GM12878 (cell line): ENCODE measurements at regions not wholly inside any gene's neighbourhood (a gene's known extent, or its start where the extent isn't known, plus 50 kb on each side); places are given as distances from the start of the nearest gene placed in this dataset.

Experiments
- ATAC-seq: fragments of 200-7000 bp; cut with Tn5 transposase; 3 replicates; pipeline ENCODE4 v1.9.1; 2020; ENCODE audit warnings: mild to moderate bottlenecking, moderate library complexity
- BruUV-seq: library from RNA; stranded (reverse); fragments of 400-500 nt; replicated peaks from 2 replicates; lab custom pipeline; 2021; lab: Mats Ljungman, UMichigan
- CTCF ChIA-PET: fragments of 300-600 bp; sonication (Branson Sonifier 250); formaldehyde crosslinking; extraction: SDS; loops from one replicate; lab custom pipeline; 2021; ENCODE audit warnings: inconsistent platforms; lab: Yijun Ruan, JAX
- POLR2A ChIA-PET: fragments of 350-600 bp; formaldehyde crosslinking; extraction: SDS; loops from one replicate; lab custom pipeline; 2021; ENCODE audit warnings: inconsistent platforms; lab: Charles Lee
- RAD21 ChIA-PET: fragments of 300-600 bp; sonication (Branson Sonifier 250); formaldehyde crosslinking; loops from one replicate; lab custom pipeline; 2023; ENCODE audit warnings: antibody characterized with exemption; ENCODE audit not compliant: unreplicated experiment; lab: Charles Lee
- SMC1A ChIA-PET: fragments of 300-600 bp; sonication (Branson Sonifier 250); formaldehyde crosslinking; loops from one replicate; lab custom pipeline; 2023; ENCODE audit not compliant: unreplicated experiment, uncharacterized antibody; lab: Charles Lee
- DNase-seq: peaks from one replicate; pipeline ENCODE4 v3.0.0-alpha.2; 2011; ENCODE audit warnings: low read depth, low spot score
- FAIRE-seq: peaks from 3 replicates; lab custom pipeline; 2011; peaks lifted over from hg19 to GRCh38; lab: Jason Lieb, UNC
- H2AFZ ChIP-seq: 2 replicates; pipeline ENCODE4 v1.6.0; 2011; ENCODE audit warnings: low read depth, low read length, control low read depth; ENCODE audit not compliant: control insufficient read depth
- H3K27ac ChIP-seq: 2 replicates; pipeline ENCODE4 v1.5.1; 2011; ENCODE audit warnings: control low read depth; ENCODE audit not compliant: control insufficient read depth, insufficient read depth
- H3K27me3 ChIP-seq, 2 experiments: replicated peaks in 1 of 2; 2 replicates each; pipeline versions ENCODE4 v1.6.0 to v1.6.1; 2011; ENCODE audit warnings: low read length in 1 of 2; ENCODE audit not compliant: control insufficient read depth in 2 of 2, insufficient read depth in 2 of 2
- H3K36me3 ChIP-seq, 2 experiments: 2 replicates each; pipeline ENCODE4 v1.5.1; 2011; ENCODE audit warnings: low read length in 1 of 2; ENCODE audit not compliant: control insufficient read depth in 2 of 2, insufficient read depth in 2 of 2
- H3K4me1 ChIP-seq: 2 replicates; pipeline ENCODE4 v1.6.1; 2011; ENCODE audit warnings: mild to moderate bottlenecking, low read length, moderate library complexity, mixed read lengths; ENCODE audit not compliant: control insufficient read depth, insufficient read depth
- H3K4me2 ChIP-seq: 2 replicates; pipeline ENCODE4 v1.6.0; 2011; ENCODE audit warnings: control low read depth; ENCODE audit not compliant: control insufficient read depth, insufficient read depth
- H3K4me3 ChIP-seq: fragments of 200-600 bp; sonication (generic); 2 replicates; pipeline ENCODE4 v1.5.1; 2016
- H3K79me2 ChIP-seq: 2 replicates; pipeline ENCODE4 v1.6.0; 2011; ENCODE audit warnings: low read length; ENCODE audit not compliant: control insufficient read depth, insufficient read depth
- H3K9ac ChIP-seq: 2 replicates; pipeline ENCODE4 v1.8.0; 2011; ENCODE audit warnings: low read length, control low read depth, mixed read lengths; ENCODE audit not compliant: control insufficient read depth, insufficient read depth
- H3K9me3 ChIP-seq: replicated peaks from 3 replicates; pipeline ENCODE4 v1.5.1; 2011; ENCODE audit warnings: mild to moderate bottlenecking, low read length; ENCODE audit not compliant: control insufficient read depth, insufficient read depth
- H4K20me1 ChIP-seq: 2 replicates; pipeline ENCODE4 v1.6.0; 2011; ENCODE audit not compliant: control insufficient read depth, insufficient read depth
- ATF7 ChIP-seq: fragments of 450-650 bp; IDR thresholded peaks from 2 replicates; pipeline ENCODE4 v1.6.1; 2016; ENCODE audit warnings: low read depth, mild to moderate bottlenecking
- CBX3 ChIP-seq: fragments of 200-600 bp; sonication (generic); IDR thresholded peaks from 2 replicates; pipeline ENCODE4 v1.6.1; 2016; ENCODE audit warnings: low read depth, borderline replicate concordance
- CHD1 ChIP-seq: IDR thresholded peaks from 2 replicates; pipeline ENCODE4 v1.6.1; 2012; ENCODE audit warnings: low read depth, low read length, improper control_type of control experiment
- EP300 ChIP-seq, 2 experiments: fragments of 150-350 bp in 1 of 2; IDR thresholded peaks; 2 replicates each; pipeline ENCODE4 v1.6.1; 2011 to 2012; ENCODE audit warnings: low read depth in 2 of 2, low read length in 2 of 2, borderline replicate concordance in 1 of 2, improper control_type of control experiment in 1 of 2, inconsistent platforms in 1 of 2; ENCODE audit not compliant: control insufficient read depth in 1 of 2
- HDAC6 ChIP-seq: fragments of 200-600 bp; sonication (generic); IDR thresholded peaks from one replicate; pipeline ENCODE4 v1.8.0; 2017; ENCODE audit warnings: antibody characterized with exemption; ENCODE audit not compliant: unreplicated experiment
- LARP7 ChIP-seq: fragments of 450-650 bp; IDR thresholded peaks from 2 replicates; pipeline ENCODE4 v1.6.1; 2017; ENCODE audit warnings: mild to moderate bottlenecking
- POU2F2 ChIP-seq: IDR thresholded peaks from 3 replicates; pipeline ENCODE4 v1.6.1; 2011; ENCODE audit warnings: low read depth, mild to moderate bottlenecking, low read length, borderline replicate concordance
- RUNX3 ChIP-seq: IDR thresholded peaks from 2 replicates; pipeline ENCODE4 v1.6.1; 2012; ENCODE audit warnings: low read length, inconsistent platforms
- SMARCA5 ChIP-seq: fragments of 450-650 bp; IDR thresholded peaks from 2 replicates; pipeline ENCODE4 v1.6.1; 2017; ENCODE audit warnings: mild to moderate bottlenecking
- TAF1 ChIP-seq: IDR thresholded peaks from 2 replicates; pipeline ENCODE4 v1.6.1; 2011; ENCODE audit warnings: mild to moderate bottlenecking, low read depth, low read length, borderline replicate concordance
- TCF3 ChIP-seq: IDR thresholded peaks from 2 replicates; pipeline ENCODE4 v1.6.1; 2012; ENCODE audit warnings: low read depth, mild to moderate bottlenecking, low read length, borderline replicate concordance; ENCODE audit not compliant: insufficient read depth
- ZNF24 ChIP-seq: fragments of 450-650 bp; IDR thresholded peaks from 2 replicates; pipeline ENCODE4 v1.6.1; 2017; ENCODE audit warnings: antibody characterized with exemption, mild to moderate bottlenecking
- WGBS: methylation state at CpG from one replicate; pipeline ENCODE4 v1.1.6; 2016; ENCODE audit warnings: low lambda C conversion rate; ENCODE audit not compliant: insufficient replicate concordance, insufficient coverage; ENCODE audit errors: missing lambda C conversion rate; 5-methylcytosine and 5-hydroxymethylcytosine counted together
- in situ Hi-C: fragments of 300-500 bp; cut with MboI; formaldehyde crosslinking; loops from 9 replicates; pipeline ENCODE4 v1.14.3; 2018; ENCODE audit warnings: mixed read lengths
- intact Hi-C: fragments of 100-400 bp; cut with micrococcal nuclease; formaldehyde crosslinking; loops from one replicate; pipeline ENCODE4 v1.14.2; 2022; ENCODE audit not compliant: unreplicated experiment
- TF ChIP-seq, protein P1 (sequence below): IDR thresholded peaks from 2 replicates; pipeline ENCODE4 v1.6.1; 2011; ENCODE audit warnings: mild to moderate bottlenecking, low read depth, low read length, moderate library complexity; ENCODE audit not compliant: insufficient replicate concordance
- TF ChIP-seq, protein P2 (sequence below): IDR thresholded peaks from 2 replicates; pipeline ENCODE4 v1.6.1; 2012; ENCODE audit warnings: low read length, inconsistent platforms
- TF ChIP-seq, protein P3 (sequence below): fragments of 450-650 bp; IDR thresholded peaks from 2 replicates; pipeline ENCODE4 v1.6.1; 2016; ENCODE audit warnings: mild to moderate bottlenecking
- TF ChIP-seq, protein P4 (sequence below): fragments of 450-650 bp; IDR thresholded peaks from 2 replicates; pipeline ENCODE4 v1.6.1; 2016; ENCODE audit warnings: mild to moderate bottlenecking, moderate library complexity, borderline replicate concordance

DNA sequence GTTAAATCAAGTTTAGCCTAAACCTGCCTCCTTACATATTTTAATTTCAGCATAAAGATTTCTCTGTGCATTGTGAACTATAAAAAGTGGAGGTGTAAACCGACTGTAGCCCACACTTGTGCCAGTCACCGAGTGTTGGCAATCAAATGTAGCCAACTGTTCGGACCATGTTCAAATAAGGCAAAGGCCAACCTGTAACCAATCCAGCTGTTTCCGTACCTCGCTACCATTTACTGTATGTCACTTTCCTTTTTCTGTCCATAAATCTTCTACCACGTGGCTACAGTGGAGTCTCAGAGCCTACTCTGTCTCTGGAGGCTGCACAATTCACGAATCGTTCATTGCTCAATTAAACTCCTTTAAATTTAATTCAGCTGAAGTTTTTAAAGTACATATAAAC is 156.0 kb downstream of the SLC25A46 start:
- no peak overlapping the region for H3K4me2 ChIP-seq
- DNase-seq (no peak), ATAC-seq (no peak), FAIRE-seq (no peak)
- RAD21 ChIA-PET: interaction anchor here (0.7 kb wide), 1 partner anchor 1001 kb away, joined by 3 read pairs; no protein-coding TSS in a partner anchor
- H3K9ac ChIP-seq: no peak overlapping the region
- H3K4me3 ChIP-seq: no peak overlapping the region
- SMC1A ChIA-PET: no interaction called here
- no peaks in the 10 kb centered on the region for H3K36me3 ChIP-seq
- in situ Hi-C loops (no loop called here), intact Hi-C loops (no loop called here)
- no peak overlapping the region for H3K27ac ChIP-seq
- WGBS: 59% methylated on average over 8 of the region's 8 CpGs
- no peaks in the 10 kb centered on the region for H4K20me1 ChIP-seq
- CTCF ChIA-PET: no interaction called here
- no TSS peak for BruUV-seq
- H3K27me3 ChIP-seq: no peaks in the 10 kb centered on the region
- H3K9me3 ChIP-seq: no peaks in the 10 kb centered on the region; the same call in 2 of the 3 replicates
- no peaks in the 10 kb centered on the region for H3K4me1 ChIP-seq
- POLR2A ChIA-PET: no interaction called here
- no peaks in the 10 kb centered on the region for H3K79me2 ChIP-seq
- no peak overlapping the region for H2AFZ ChIP-seq
- TF ChIP-seq TAF1: no peak
- TF ChIP-seq RUNX3: no peak
- TF ChIP-seq, protein P1, sequence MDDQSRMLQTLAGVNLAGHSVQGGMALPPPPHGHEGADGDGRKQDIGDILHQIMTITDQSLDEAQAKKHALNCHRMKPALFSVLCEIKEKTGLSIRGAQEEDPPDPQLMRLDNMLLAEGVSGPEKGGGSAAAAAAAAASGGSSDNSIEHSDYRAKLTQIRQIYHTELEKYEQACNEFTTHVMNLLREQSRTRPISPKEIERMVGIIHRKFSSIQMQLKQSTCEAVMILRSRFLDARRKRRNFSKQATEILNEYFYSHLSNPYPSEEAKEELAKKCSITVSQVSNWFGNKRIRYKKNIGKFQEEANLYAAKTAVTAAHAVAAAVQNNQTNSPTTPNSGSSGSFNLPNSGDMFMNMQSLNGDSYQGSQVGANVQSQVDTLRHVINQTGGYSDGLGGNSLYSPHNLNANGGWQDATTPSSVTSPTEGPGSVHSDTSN: no peak
- TF ChIP-seq, protein P2, sequence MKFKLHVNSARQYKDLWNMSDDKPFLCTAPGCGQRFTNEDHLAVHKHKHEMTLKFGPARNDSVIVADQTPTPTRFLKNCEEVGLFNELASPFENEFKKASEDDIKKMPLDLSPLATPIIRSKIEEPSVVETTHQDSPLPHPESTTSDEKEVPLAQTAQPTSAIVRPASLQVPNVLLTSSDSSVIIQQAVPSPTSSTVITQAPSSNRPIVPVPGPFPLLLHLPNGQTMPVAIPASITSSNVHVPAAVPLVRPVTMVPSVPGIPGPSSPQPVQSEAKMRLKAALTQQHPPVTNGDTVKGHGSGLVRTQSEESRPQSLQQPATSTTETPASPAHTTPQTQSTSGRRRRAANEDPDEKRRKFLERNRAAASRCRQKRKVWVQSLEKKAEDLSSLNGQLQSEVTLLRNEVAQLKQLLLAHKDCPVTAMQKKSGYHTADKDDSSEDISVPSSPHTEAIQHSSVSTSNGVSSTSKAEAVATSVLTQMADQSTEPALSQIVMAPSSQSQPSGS: no peak
- no peak for TF ChIP-seq EP300 (IDR thresholded peaks at IDR 0.05; ENCODE audit: borderline replicate concordance in 1 of 2, control insufficient read depth in 1 of 2, low read depth in 2 of 2, low read length in 2 of 2)
- no peak for TF ChIP-seq ZNF24
- TF ChIP-seq, protein P3, sequence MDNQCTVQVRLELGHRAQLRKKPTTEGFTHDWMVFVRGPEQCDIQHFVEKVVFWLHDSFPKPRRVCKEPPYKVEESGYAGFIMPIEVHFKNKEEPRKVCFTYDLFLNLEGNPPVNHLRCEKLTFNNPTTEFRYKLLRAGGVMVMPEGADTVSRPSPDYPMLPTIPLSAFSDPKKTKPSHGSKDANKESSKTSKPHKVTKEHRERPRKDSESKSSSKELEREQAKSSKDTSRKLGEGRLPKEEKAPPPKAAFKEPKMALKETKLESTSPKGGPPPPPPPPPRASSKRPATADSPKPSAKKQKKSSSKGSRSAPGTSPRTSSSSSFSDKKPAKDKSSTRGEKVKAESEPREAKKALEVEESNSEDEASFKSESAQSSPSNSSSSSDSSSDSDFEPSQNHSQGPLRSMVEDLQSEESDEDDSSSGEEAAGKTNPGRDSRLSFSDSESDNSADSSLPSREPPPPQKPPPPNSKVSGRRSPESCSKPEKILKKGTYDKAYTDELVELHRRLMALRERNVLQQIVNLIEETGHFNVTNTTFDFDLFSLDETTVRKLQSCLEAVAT: no peak
- TF ChIP-seq SMARCA5: no peak
- TF ChIP-seq LARP7: no peak
- no peak for TF ChIP-seq POU2F2
- TF ChIP-seq CHD1: no peak
- TF ChIP-seq, protein P4, sequence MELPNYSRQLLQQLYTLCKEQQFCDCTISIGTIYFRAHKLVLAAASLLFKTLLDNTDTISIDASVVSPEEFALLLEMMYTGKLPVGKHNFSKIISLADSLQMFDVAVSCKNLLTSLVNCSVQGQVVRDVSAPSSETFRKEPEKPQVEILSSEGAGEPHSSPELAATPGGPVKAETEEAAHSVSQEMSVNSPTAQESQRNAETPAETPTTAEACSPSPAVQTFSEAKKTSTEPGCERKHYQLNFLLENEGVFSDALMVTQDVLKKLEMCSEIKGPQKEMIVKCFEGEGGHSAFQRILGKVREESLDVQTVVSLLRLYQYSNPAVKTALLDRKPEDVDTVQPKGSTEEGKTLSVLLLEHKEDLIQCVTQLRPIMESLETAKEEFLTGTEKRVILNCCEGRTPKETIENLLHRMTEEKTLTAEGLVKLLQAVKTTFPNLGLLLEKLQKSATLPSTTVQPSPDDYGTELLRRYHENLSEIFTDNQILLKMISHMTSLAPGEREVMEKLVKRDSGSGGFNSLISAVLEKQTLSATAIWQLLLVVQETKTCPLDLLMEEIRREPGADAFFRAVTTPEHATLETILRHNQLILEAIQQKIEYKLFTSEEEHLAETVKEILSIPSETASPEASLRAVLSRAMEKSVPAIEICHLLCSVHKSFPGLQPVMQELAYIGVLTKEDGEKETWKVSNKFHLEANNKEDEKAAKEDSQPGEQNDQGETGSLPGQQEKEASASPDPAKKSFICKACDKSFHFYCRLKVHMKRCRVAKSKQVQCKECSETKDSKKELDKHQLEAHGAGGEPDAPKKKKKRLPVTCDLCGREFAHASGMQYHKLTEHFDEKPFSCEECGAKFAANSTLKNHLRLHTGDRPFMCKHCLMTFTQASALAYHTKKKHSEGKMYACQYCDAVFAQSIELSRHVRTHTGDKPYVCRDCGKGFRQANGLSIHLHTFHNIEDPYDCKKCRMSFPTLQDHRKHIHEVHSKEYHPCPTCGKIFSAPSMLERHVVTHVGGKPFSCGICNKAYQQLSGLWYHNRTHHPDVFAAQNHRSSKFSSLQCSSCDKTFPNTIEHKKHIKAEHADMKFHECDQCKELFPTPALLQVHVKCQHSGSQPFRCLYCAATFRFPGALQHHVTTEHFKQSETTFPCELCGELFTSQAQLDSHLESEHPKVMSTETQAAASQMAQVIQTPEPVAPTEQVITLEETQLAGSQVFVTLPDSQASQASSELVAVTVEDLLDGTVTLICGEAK: no peak
- no peak for TF ChIP-seq CBX3
- no peak for TF ChIP-seq TCF3
- TF ChIP-seq ATF7: no peak
- no peak for TF ChIP-seq HDAC6
